GM21825 (cell line): ENCODE measurements at regions not wholly inside any gene's neighbourhood (a gene's known extent, or its start where the extent isn't known, plus 50 kb on each side); places are given as distances from the start of the nearest gene placed in this dataset.

ENCODE experiments used
- ATAC-seq: cut with Tn5 transposase; IDR thresholded peaks from one replicate; pipeline ENCODE4 v1.9.1; 2021; ENCODE audit warnings: mild to moderate bottlenecking, moderate library complexity; ENCODE audit not compliant: unreplicated experiment

DNA sequence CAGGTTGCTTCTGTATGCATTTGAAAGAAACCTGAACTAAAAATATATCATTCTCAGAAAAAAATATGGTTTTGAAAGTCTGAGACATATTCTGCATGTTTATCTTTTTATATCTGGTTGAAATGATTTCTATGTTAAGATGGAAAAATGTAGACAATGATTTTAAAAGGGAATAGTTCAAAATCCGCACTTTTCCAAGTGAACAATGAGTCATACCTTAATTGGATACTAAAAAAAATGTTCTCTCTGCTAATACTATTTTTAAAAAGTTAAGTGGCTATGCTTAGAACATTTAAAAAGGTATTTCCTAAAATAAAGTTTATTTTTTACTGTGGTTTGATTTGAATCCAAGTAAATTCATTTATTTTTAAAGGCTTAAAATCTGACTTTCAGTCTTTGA lies 801.4 kb downstream of the SLITRK6 start:
- no peak for ATAC-seq

- no peak for ATAC-seq
Observed at GRCh38 chr13:84994582-84994981, 804.6 kb downstream of the SLITRK6 start.

DNA sequence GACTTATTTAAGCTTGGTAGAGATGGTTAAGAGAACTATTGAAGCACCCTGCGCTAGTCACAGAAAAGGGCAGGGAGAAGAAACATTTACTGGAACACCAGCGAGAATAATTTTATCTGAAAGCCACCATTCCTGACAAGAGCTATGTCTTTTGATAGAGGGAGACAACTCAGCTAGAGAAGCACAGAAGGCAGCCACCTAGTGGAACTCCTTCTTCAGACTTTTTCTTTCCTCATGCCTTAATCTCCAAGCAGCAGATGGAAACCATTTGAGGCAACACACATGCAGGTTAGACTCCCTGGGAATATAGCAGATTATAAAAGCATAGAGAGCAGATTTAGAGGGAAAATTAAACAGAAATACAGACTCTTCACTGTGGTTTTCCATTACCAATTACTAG lies 813.4 kb downstream of the SLITRK6 start:
- no peak for ATAC-seq

DNA sequence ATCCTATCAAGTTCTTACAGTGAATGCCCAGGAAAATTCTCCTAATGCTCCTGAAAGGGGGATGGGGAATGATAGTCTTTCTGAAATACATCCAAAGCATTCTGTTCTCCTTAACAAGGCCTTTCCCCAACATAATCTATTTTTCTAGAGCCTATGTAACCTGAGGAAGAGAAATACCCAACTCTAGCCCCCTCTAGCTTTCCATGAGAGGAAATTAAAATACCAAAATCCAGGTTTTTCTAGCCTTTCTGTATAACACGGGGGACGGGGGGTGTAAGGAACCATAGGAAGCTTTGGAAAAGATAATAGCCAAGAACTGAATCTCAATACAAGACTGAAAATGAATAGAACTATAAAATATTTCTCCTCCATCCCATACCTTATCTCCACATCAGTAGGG lies 815.9 kb downstream of the SLITRK6 start:
- ATAC-seq: no peak

GRCh38 chr13:84980571-84980970 lies 818.6 kb downstream of the SLITRK6 start:
- ATAC-seq: no peak

GRCh38 chr13:84978851-84979250 lies 820.4 kb downstream of the SLITRK6 start:
- ATAC-seq: no peak

DNA sequence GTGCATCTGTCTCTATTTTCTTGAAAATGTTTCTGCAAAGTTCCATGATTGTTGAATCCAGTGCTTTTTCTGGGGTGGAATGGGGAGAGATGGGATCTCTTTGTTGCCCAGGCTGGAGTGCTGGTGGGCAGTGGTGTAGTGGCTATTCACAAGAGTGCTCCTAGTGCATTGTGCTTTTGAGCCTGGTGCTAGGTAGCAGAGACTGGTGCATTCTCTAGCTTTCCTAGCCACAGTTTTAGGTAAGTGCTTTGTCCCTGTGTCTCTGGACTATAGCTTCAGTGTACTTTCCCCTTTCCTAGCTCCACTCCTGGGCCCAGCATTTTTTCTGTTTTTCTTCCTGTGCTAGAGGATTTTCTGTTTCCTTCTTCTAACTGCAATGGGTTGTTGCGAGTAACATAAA lies 825.6 kb downstream of the SLITRK6 start:
- ATAC-seq: no peak

- ATAC-seq: no peak
Observed at GRCh38 chr13:84972907-84973306, 826.3 kb downstream of the SLITRK6 start.

DNA sequence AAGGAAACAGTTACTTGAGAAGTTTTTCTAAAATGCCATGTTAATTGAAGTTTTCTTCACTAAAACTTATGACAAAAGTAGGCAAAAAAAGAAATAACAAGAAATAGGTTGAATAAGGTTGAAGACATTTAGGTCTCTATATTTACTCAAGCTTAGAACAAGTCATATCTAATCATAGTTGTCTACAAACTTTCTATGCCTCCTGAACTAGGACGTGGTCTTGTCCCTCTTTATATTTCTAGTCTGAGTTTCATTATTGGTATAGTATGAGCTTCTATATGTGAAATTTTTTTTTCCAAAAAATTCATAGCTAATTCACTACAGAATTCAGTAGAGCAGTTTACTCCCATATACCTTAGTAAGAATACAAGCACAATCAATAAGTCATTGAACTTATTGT lies 836.4 kb downstream of the SLITRK6 start:
- ATAC-seq: no peak

DNA sequence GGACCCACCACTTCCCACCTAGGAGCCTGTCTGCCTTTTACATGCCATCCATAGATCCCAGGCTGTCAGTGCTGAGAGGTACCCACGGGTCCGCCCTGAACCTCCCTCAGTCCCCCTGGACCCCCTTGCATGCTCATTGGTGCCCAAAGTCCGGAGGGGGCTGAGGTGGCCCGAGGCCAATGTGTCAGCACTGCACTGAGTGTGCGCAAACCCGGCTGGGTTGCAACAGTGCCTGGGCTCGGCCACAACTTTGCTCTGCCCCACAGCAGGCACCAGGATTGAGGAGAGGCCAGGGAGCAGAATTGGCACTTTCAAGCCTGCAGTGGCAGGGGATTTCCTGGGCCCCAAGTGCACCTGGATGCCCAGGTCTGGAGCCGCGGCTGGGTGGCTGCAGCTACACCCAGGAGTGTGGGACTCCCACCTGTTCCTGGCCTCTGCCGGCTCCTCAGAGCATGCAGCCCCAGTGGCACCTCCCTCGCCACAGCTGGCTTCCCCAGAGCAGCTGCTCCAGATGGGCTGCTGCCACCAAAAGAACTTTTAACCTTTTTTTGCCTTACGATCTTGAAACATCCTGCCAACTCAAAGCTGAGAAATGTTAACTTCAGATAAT lies 837.0 kb downstream of the SLITRK6 start:
- no peak for ATAC-seq

GRCh38 chr13:84961023-84961422 lies 838.2 kb downstream of the SLITRK6 start:
- no peak for ATAC-seq

DNA sequence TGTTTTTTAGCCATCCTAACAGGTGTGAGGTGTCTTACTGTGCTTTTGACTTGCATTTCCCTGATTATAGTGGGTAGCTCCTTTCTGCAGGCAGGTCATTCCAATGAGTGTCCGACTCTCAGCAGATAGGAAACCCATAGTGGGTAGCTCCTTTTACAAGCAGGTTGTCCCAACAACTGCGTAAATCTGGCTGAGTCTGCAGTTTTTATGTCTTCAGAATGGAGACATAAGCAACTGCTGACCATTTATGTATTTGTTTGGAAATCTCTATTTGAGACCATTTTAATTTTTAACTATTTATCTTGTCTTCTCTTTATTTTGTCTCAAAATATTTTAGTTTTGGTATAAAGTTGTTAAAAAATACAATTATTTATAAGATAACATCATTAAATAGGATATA lies 839.4 kb downstream of the SLITRK6 start:
- no peak for ATAC-seq

DNA sequence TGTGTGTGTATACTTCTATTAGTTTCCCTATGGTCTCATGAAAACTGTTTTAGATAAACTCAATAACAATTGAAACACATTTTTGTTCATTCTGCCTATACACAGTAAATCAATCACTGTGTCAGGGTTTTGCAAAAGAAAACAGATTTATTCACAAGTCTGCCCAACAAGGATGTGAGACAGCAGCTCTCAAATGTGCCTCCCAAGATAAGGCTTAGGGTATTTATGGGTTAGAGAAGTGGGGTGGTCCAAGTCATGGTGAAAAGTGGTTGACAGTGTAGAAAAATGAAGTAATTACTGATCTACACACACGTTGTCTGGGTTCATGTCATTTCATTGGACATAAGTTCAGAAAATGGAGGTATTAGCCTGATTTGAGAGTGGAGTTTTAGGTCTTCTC lies 844.6 kb downstream of the SLITRK6 start:
- ATAC-seq: no peak

DNA sequence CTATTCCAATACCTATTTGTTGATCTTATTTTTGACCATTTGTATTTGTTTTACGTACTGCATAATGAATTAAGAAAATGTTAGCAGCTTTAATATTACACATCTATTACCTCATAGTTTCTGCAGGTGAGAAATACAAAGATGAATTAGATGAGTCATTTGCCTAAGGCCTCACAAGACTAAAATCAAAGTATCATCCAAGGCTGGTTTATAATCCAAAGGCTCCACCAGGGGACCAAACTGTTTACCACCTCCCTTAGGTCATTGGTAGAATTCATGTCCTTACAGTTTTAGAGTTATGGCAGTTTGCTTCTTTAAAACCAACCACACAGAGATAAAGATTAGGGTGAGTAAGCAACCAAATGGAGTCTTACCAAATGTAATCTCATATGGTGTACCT lies 848.1 kb downstream of the SLITRK6 start:
- ATAC-seq: no peak

DNA sequence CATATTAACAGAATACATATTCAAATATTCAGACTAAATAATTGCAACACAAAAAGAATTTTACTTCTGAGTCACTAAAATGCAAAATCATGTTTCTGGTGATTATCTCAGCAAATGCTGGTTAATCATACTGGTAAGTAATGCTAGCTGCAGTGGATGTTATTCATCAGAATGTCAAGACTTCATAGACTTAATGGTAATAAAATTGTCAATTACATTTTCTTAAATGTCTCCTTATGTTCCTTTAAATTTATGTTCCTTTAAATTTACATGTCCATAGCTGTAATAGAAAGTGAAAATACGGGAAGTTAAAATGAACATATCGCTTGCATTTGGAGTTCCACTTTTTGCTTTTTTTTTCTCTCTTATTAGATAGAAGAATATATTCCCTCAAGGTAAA lies 853.0 kb downstream of the SLITRK6 start:
- ATAC-seq: no peak

DNA sequence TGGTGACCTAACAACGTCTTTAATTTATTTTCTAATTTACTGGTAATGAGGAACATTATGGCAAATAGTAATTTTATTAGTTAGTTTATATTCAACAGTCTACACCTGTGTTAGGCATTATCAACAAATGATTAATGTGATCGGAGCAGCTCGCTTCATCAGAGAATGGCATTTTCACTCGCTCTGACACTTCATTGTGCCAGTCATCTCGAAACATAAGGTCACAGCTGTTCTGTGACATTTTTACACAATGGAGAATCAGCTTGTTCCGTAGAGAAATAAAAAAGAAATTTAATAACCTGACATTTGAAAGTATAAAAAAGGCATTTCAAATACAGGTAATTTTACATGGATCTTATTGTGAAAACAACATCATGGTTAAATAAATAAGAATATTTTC lies 858.4 kb downstream of the SLITRK6 start:
- ATAC-seq: no peak

GRCh38 chr13:84940167-84940566 lies 859.1 kb downstream of the SLITRK6 start:
- ATAC-seq: no peak

DNA sequence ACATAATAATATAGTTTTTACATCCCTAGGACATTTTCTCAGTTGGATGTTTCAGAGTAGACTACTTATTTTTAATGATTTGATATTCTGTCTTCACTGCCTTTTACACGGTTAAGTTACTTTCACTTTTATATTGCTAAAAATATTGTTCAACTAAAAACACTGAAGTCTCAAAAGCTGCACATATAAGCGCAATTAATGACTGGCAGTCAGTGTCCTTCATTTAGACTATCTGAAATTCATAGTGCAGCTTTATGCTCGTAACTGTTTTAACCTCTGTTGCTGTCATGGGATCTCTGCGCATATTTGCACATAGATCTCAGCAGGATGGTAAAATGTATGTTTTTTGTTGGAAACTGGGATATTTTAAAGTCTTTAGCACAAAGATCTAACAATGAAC lies 864.3 kb downstream of the SLITRK6 start:
- ATAC-seq: no peak

DNA sequence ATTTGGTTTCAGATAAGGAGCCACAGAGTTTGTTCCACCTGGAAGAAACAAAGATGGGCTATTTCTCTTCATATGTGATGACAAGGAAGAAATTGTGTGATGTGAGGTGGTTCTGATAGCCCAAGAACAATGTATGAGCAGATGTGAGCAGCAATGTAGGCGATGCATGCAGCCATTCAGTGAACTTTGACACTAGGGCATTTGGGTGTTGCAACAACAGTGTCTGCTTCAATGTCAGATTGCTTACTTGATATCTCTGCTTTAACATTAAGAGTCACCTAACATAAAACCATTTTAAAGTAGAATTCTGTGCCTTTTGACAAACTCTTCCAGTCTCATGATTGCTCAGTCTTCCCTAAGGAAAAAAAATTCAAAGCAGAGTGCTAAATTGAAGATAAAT lies 865.4 kb downstream of the SLITRK6 start:
- no peak for ATAC-seq

- no peak for ATAC-seq
Observed at GRCh38 chr13:84931264-84931663, 868.0 kb downstream of the SLITRK6 start.

DNA sequence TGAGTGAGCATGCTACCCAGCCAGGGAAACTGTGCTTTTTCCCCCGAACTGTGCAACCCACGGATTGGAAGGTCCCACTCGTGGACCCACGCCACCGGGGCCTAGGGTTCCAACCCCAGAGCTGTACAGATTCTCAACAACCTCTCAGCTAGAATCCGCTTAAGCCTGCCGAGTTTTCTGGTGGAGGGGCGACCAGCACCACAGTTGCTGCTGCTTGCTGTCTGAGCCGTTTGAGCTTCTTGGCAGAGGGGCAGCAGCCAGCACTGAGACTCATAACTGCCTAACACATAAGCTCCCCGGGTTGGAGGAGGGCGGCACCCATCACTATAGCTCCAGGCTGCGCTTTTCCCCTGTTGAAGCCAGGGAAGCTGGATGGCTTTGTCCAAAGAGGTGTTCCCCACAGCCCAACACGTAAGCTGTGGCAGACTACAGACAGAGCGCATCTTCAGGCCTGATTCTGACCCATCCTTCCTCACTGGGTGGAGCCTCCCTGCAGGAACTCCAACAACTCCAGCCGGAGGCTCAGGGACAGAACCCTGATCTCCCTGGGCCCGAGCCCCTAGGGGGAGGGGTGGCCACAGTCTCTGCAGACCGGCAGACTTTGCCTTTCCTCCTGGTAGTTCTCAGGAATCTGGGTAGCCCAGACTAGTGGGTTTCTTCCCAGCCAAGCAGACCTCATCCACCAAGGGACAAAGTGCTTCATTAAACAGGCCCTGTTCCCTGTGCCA lies 871.6 kb downstream of the SLITRK6 start:
- ATAC-seq: no peak

GRCh38 chr13:84925443-84925842 lies 873.8 kb downstream of the SLITRK6 start:
- ATAC-seq: no peak

- no peak for ATAC-seq
Observed at GRCh38 chr13:84923831-84924230, 875.4 kb downstream of the SLITRK6 start.
